Right ventricle myocardium inferior (tissue), 1 donor: ENCODE measurements at regions not wholly inside any gene's neighbourhood (a gene's known extent, or its start where the extent isn't known, plus 50 kb on each side); places are given as distances from the start of the nearest gene placed in this dataset.

Source experiments
- ATAC-seq: fragments of 200-7000 bp; cut with Tn5 transposase; one replicate; pipeline ENCODE4 v1.9.1; 2020; ENCODE audit warnings: mild to moderate bottlenecking, moderate library complexity
- DNase-seq: peaks from one replicate; pipeline ENCODE4 v3.0.0; 2021; ENCODE audit errors: missing footprints
- intact Hi-C: fragments of 100-400 bp; cut with DNase I; formaldehyde crosslinking; loops from one replicate; pipeline ENCODE4 v1.11.0; 2022
- donor health status: DM: no; HTN: yes; CAD: no; lungs with severe emphysema.

DNA sequence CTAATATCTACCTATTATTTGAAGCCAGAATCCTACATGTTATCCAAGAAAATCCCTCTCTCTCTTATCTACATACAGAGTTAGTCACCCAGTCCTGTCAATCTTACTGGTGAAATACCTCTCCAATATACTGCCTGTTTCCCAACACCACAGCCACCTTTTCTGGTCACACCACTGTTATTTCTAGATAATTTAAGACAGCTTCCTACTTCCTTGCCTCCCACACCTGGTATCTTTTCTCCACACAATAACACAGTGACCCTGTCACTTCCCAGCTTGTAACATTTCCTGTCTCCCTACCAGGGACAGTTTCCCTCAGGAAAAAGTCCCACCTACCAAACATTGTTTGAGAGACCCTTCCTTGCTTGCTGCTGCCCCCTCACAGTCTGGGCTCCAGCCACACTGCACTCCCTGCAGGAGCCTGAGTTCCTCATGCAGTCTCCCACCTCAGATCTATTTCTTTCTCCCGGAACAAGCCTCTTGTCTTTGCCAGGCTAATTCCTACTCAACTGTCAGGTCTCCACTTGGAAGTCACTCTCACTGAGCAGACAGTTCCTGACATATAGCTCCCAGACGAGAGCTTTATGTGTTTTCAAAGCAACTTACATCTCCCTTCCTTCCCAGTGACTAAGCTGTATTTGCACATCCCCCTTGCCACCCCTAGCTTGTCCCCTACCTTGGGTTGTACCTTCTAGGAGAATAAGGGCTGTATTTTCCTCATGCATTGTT, 73.6 kb upstream of the QRFPR start:
- ATAC-seq: no peak
- intact Hi-C loops: no loop called here

DNA sequence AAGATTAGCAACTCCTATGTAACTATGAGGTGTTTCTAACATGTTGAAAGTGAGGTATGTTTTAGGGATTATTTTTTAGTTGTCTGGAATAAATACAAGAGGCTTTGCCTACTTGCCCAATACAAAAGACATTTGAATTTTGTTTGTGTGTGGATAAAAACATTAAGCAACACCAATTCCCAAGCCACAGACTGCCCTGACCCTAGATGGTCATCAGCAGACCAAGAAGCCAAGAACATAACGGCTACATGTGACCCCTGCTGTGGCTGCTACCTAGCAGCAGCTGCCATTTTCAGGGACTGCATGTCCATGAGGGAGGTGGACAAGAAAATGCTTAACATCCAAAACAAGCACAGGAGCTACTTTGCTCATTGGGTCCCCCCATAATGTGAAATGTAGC, 70.5 kb upstream of the QRFPR start:
- ATAC-seq: no peak
- DNase-seq: no peak
- intact Hi-C loops: no loop called here

More for the DNA sequence above, 73.6 kb upstream of the QRFPR start:
- no peak for DNase-seq

DNA sequence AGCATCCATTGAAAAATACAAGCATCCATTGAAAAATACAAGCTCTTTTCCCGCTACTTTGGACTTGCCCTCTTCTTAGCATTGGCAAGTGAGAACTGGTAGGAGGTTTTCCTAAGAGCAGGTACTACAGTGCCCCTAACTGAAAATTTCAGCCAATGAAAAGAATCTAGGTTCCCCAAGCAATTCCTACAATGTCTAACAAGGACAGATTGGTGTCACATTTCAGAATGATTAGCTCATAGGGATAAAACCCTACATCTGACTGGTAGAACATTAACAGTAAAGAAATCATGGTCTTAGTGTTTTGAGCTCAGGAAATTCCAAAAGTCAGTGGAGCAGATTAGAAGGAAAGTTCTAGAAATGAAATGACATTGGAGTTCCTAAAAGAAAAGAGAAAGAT, 68.6 kb upstream of the QRFPR start:
- no peak for ATAC-seq

DNA sequence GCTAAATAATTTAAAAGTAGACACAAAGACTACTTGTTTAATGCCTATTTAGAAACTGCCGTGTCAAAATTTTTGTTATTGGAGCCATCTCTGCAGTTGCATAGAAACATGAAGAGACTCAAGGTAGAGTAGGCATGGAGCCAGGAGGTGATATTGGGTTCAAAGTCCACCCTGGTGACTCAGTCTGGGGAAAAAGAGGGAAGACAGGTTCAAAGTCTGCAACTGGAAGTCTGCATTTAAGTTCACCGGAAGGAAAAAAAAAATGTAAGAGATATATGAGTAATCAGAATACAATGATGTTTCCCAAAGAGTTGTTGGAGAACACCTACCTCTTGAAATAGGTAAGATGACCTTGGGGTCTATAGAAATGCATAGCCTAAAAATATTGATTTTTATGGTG, 67.4 kb upstream of the QRFPR start:
- intact Hi-C loops: no loop called here
- DNase-seq: no peak
- no peak for ATAC-seq

More for the DNA sequence above, 68.6 kb upstream of the QRFPR start:
- intact Hi-C loops: no loop called here
- no peak for DNase-seq

DNA sequence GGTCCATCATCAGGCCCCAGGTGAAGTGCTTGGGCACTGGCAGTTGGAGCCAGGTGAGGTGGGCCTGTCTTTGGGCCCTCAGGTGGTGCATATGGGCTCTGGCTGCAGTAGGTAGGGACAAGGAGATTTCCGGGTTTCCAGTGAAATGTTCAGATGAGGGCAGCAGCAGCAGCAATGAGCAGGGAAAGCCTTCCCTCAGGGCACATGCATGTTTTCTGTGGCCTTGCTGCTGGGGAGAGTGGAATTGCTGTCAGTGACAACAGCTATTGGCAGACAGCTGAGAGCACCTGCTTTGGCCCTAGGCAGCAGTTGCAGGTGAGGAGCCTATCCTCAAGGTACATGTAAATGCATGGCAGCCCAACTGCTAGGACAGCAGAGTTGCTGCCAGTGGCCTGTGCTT, 58.9 kb upstream of the QRFPR start:
- no peak for DNase-seq
- ATAC-seq: no peak
- intact Hi-C loops: no loop called here
